GM21619 (cell line): ENCODE measurements at regions not wholly inside any gene's neighbourhood (a gene's known extent, or its start where the extent isn't known, plus 50 kb on each side); places are given as distances from the start of the nearest gene placed in this dataset.

Source experiments
- ATAC-seq: cut with Tn5 transposase; IDR thresholded peaks from one replicate; pipeline ENCODE4 v1.9.1; 2021; ENCODE audit not compliant: unreplicated experiment

DNA sequence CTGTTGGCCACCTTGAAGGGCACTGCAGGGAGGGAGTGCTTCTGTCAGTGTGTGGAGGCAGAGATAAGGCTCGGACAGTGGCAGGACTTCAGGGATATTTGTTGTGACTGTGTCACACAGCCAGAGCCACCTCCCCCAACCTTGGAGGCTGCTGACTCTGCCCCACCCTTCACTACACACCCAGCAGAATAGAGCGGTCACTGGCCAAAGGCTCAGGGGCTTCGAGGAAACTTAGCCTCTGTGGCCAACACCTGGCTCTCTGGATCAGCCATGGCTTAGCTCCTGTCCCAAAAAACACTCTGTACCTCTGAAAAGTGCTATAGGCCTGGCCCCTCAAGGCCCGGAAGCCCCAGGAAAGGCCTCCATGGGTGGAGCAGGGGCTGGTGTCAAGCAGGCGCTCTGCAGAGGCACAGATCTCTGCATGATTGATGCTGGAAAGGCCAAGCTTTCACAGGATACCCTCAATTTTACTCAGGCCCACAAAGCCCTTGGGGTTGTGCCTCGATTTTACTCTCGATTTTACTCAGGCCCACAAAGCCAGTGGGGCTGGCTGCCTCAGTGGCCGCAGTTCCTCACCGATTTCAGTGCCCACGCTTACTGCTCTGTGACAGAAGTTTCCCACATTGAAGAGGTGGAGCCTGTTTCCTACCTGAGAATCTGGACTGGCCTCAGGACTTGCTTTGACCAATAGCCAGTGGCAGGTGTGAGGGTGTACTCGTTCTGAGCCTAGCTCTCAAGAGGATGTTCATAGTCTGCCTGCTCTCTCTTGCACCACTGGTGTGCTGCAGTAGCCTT is 113.2 kb upstream of the GPR26 start:
- ATAC-seq: peak; percentile 54

DNA sequence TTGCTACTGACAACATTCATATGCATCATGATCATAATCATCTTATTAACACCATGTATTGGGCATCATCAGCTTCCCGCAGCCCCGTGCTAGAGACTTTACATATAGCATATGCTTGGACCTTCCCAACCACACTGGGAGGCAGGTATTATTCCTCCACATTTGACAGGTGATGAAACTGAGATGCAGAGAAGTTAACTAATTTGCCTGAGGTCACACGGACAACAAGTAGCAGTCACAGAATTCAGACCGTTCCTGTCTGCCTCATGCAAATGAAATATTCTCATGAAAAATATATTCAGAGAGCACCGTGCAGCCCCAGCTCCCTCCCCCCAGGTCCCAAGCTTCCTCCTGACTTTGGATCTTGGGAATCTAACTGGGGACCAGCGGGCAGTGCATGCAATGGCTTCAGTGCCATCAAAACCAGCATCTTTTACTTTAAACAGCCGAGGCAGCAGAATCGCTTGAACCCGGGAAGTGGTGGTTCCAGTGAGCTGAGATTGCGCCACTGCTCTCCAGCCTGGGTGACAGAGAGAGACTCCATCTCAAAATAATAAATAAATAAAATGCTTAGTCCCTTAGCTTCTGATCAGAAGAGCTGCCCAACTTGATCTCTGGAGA is 112.2 kb upstream of the GPR26 start:
- peak; percentile 34 for ATAC-seq

DNA sequence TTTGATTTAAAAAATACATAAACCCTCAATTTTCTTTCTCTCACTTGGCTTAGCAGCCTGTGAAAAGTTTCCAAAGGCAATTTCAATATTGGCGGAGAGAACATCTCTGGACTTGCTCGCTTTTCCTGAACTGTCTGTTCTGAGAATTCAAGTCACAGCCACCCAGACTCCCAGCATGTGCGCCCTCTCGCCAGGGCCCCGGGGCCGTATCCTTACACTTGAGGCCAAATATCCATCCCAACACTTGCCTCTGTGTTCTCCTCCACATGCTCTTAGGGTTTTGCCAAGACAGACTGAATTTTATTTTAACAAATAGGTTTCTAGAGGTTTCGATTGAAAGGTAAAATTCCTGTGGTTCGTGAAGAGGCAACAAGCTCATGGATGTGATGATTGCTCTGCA is 111.5 kb upstream of the GPR26 start:
- no peak for ATAC-seq

DNA sequence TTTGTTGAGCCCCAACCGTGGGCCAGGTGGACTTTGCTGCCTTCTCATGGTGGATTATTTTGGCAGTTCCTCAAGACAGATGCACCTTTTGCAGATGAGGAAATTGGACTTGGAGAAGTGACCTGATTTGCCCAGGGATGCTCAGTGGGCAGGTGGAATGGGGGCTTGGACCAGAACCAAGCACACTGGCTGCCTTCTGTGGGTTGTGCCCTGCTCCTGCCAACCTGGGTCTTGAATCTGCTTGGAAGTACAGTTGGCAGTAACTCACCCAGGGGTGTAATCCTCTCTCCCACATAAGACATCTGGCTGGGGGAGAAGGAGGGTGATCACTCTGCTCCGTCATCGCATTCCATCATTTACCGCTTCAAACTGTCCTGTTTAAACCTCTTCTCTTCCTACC is 110.5 kb upstream of the GPR26 start:
- ATAC-seq: no peak

DNA sequence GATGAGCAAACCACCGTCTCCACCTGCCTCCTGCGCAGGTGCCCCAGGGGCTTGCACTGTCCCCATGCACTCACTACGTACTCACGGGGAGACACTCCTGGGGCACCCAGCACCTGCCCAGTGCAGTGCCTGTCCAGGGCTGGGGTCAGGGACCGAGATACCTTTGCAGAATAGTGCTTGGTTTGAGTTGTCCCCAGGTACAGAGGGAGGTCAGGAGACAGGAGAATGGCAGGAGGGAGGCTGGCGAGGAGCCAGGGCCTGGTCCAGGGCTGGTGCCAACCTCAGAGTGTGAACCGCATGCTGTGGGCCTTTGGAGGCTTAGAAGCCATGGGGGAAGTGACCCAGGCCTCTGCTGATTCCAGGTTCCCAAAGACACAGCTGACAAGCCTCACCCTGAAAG is 110.1 kb upstream of the GPR26 start:
- ATAC-seq: no peak

DNA sequence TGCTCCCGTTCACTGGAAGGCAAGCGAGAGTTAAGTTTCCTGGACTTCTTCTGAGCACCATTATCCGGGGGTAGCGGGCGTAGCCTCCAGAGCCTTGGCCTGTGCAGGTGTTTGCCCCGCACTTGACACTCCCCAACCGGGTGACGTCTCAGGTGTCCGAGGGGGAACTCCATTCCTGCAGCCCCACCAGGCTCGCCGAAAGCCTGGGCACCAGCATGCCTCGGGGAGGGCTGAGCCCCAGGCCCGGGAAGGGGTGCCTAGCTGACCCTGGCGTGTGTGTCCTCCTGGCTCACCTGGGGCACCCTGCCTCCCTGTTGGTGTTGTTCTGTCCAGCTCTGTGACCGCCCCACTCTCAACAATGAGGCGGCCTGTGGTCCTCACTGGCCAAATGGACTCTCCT is 109.4 kb upstream of the GPR26 start:
- no peak for ATAC-seq

DNA sequence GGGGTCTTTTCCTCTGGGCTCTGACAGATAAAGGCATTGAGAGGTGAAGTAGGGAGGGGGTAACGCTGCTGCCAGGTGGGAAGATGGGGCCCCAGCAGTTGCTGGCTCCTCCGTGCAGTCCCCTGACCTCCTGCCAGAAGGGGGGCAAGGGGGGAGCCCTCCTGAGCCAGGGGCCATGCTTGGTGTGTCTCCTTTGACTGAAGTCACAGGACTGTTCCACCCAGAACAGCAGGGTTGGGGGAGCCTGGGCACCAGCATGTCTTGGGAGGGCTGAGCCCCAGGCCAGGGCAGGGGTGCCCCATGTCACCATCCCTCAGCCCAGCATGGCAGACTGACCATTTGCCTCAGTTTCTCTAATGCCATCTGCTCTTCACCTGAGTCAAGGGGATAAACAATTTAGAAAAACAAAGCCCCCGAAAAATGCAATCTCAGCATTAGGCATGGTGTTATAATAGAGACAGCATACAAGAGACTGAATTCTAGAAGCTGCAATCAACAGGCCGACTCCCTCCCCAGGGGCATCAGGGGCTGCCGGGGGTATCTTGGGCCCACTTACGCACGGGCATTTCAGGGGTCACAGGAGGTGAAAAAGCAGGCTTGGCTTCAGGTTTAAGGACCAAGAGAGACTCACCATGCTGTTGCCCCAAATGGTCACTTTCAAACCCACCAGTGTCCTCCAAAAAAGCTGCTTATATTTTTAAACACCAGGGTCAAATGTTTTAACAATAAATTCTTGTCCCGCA is 108.6 kb upstream of the GPR26 start:
- ATAC-seq: no peak

DNA sequence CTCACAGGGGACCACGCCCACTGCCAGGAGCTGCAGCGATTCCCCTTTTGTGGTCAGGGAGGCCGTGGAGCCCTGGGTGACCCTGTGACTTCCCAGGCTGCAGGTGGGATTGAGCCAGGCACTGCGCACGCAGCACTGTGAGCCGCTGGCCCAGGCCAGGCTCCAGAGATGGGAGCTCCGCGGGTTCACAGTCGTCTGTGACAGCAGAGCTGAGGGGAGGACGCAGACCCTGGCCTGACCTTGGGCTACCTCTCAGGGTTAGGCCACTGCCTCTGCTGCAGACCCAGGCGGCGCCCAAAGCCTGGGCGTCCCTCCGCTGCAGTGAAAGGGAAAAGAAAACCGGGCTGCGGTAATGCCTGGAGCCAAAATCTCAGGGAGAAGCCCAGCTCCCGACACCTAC is 107.5 kb upstream of the GPR26 start:
- no peak for ATAC-seq

DNA sequence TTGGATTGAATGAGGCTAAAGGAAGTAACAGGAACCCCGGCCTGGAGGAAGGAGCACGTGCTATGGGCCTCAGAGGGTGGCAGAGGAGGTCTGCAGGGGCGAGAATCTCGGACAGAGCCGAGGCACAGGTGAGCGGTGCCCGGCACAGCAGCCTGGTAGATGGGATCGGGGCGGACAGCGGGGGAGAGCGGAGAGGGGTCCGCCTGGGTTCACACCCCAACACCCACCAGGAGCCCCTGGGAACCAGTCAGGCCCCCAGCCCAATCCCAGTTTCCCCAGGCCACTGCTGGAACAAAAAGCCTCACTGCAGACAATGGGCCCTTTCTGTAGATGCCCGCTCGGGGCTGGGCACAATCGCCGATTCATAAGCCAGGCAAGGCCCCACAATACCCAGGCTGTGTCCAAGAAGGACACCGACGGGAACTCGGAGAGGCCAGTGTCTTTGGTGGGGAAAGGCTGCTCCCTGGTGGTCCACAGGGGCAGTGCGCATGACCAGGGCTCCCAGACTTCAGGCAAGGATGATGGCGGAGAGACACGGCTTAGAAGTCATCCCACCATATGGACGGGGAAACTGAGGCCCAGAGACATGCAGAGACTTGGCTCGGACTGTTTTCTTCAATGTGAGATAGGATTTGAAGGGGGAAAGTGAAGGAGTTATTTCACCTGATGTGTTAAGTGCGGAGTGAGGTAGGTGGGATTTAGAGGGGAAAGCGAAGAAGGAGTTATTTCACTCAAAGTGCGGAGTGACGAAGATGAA is 106.9 kb upstream of the GPR26 start:
- ATAC-seq: no peak

DNA sequence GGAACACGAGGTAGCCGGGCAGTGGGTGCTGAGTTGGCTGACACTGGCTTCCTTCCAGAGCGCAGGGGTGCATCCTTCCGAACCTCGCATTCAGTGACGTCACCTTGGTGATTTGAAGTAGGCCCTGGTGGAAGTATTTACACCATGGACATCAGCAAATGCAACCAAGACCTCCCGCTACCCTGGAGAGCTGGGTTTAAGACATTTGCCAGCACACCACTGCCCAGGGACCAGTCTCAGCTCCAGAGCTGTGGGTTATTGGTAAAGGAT is 106.4 kb upstream of the GPR26 start:
- ATAC-seq: no peak

DNA sequence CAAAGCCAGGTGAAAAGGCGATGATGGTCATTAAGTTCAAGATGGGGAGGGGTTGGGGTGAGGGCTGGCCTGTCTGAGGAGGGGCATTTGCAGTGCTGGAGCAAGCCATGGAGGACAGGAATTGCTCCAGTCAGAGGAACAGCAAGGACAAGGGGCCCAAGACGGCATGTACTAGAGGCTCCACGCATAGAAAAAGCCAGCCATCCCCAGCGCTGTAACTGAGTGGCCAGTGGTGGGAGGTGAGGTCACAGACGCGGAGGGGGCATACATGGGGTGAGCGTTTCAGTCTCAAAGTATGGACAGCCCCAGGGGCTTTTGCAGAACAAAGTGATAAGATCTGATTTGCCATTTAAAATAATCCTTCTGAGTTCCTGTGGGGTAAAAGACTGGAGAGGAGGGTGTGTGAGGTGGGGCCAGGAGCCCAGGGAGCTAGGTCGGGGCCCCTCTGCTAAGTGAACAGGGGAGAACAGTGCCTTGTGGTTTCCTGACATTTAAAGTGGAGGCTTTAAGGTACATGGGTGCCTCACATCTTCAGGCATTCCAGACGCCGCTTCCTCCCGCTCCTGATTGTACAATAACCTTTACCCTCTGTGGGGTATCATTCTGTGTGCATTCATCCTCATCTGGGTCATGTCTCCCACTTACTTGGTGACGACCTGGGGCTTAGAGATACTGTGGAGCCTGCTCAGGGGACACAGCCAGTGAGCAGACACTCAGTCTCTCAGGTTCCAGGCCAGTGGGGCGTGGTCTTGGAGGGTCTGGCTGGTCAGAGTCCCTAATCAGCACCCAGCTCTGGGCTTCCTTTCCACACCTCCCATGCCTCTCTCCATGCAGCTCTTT is 105.6 kb upstream of the GPR26 start:
- ATAC-seq: no peak

DNA sequence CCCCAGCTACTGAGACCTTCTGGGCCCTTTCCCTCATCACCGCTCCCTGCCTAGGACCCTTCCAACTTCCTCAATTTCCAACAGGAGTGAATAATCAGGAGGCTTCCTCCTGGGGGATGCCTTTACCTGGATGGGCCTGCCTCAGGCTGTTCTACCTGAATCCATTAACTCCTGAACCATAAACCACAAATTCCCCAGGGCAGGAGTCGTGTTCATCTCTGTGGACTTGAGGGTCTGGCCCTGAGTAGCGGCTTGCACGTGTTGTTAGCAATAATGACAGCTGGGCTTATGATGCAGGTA is 105.1 kb upstream of the GPR26 start:
- no peak for ATAC-seq

DNA sequence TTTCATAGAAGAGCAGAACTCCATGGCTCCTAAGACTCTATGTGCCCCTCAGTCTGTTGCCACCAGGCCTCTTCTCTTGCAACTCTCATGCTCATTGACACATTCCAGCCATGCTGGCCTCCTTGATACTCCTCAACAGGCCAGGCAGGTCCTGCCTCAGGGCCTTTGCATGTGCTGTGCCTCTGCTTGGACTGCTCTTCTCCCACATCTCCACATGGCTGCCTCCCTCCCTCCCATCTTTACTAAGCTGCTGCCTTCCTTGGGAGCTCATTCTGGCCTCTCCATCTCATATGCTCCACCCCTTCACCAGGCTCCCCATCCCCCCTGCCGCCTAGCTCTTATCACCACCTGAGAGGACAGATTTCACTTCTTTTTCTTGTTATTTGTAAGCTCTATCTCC is 103.8 kb upstream of the GPR26 start:
- no peak for ATAC-seq

DNA sequence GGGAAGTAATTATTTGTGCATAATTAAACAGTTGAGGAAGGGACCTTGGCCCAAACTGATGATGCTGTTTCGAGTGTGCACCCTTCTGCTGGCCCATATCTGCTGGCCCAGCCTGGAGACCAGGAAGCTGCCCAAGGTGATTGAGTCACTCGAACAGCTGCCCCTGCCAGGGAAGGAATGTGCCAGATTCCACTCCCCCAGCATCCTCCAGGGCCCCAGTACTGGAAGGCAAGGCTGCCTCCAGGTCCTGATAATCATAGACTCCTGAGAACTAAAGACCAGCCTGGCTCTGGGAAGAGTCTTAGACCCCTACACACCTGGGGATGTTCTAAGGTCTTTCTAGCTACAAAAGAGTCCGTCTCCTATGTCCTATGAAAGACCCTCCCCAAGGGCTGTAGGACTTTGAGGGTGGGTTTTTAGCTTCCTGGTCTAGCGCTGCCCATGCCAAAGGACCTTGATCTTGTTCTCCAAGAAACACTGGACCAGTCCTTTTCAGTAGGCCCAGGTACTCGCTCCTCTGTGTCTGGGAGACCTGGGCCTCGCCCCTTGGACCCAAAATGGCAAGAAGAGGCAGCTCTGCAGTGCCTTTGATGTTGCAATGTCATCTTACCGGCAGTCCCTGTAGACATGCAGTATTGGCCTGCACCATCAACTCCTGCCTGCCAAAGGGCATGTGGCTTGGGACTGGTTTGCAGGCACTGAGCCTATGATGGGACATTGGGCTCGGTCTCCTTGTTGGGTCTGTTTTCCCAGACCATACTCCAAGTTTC is 103.2 kb upstream of the GPR26 start:
- ATAC-seq: no peak

DNA sequence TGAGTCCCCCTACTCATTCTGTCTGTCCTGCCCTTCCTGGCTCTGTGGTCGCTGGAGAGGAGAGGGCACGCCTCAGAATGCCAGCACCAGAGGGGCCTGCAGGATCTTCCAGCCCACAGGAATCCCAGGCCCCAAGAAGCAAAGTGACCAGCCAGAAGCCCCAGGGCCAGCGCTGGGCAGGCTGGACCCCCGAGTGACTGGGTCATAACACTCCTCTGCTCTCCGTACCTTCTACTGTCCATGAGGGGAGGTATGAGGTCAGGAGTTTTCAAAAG is 102.6 kb upstream of the GPR26 start:
- ATAC-seq: no peak

DNA sequence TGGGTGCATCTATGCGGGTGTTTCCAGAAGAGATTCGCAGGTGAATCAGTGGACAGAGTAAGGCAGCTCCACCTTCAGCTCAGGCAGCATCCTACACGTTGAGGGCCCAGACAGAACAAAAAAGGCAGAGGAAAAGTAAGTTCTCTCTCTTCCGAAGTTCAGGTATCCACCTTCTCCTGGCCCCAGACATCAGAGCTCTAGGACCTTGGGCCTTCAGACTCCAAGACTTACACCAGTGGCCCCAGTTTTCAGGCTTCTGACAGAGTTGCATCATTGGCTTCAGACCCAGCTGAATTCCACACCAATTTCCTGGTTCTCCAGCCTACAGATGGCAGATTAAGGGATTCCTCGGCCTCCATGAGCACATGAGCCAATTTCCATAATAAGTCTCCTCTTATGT is 102.2 kb upstream of the GPR26 start:
- ATAC-seq: no peak

DNA sequence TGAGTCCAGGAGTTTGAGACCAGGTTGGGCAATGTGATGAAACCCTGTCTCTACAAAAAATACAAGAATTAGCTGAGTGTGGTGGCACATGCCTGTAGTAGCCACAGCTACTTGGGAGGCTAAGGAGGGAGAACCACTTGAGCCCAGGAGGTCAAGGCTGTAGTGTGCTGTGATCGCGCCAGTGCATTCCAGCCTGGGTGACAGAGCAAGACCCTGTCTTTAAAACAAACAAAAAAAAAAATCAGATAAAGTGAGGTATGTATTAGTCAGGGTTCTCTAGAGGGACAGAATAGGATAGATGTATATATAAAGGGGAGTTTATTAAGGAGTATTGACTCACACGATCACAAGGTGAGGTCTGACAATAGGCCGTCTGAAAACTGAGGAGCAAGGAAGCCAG is 101.5 kb upstream of the GPR26 start:
- ATAC-seq: no peak

DNA sequence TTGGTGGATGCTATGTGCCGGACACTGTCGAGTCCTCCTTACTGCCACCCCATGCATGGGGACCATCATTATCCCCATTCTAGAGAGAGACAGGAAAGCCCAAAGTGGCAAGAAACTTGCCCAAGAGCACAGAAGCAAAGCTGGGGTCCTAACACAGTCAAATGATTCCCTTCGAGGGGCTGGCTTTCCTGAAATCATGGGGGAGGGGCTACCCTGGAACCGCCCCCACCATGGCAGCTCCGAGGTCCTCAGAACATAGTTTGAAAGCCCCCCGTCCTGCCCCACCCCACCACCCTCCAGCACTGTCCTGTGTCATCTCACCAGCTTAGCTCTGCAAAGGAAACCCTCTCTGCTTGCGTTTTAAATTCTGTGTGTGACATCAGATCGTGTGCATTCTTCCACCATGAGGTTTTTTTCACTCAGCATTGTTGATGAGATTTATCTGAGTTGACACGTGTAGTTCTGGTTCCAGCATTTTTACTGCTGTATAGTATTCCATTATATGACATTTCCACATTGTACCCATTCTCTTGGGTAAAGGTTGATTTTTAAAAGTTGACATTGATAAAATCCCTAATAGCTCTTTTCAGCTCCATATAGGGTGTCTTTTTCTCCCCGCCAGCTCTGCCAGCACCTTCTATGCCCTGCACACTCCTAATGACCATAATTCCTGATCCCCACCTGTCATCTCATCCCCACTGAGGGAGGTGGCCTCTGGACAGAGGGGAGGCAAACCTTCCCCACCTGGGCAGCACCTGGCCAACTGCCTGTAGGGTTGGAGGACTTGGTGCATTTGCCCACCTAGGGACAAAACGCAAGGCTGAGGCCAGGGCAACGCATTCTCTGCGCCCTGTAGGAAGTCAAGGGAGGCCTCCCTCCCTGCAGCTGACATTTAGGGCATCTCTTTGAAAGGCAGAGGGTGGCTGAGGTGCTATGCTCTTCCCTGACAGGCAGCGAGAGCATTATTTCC is 100.2 kb upstream of the GPR26 start:
- ATAC-seq: no peak

DNA sequence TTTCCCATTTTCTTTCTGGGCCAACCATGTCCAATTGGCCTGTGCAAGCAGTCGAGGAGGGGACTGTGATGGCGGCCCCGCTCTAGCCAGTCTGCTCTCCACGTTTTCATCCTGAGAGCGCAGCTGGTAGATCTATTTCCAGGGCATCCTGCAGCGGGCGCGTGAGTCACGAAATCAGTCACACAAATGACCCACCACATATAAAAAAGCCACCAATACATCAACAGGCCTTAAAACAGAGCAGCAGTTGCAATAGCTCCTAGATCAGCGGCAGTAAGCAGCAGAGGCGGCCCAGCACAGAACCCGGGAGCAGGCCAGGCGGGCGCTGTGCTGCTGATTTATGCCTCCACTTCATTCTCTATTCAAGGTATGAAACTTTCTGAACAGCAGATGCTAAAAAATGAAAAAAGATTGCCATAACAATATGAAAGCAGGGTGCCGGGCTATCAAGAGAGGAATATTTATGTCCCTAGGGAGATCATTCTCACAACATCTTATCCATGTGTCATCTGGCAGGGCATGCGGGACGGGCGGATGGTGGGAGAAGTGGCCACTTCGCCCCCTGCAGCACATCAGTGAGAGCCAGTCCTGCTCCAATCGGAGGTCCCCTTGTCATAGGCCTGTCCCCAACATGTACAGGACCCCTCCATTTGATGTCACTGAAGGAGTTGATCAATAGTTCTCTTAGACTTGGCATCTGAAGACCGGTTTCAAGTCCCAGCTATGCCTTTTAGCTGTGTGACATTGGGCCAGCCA is 98.0 kb upstream of the GPR26 start:
- ATAC-seq: no peak
